ENCODE measurements at regions not wholly inside any gene's neighbourhood (a gene's known extent, or its start where the extent isn't known, plus 50 kb on each side); places are given as distances from the start of the nearest gene placed in this dataset.

- H3K9me1 ChIP-seq (ENCODE audit: control insufficient read depth, insufficient read depth, low read length) = no peaks in the 10 kb centered on the region
- no peaks in the 10 kb centered on the region for H3K4me1 ChIP-seq (replicated peaks in 1 of 2; ENCODE audit: control insufficient read depth in 2 of 2, insufficient read depth in 2 of 2, low read length in 2 of 2)
- no peaks in the 10 kb centered on the region for H3K9me3 ChIP-seq (replicated peaks; ENCODE audit: control insufficient read depth, insufficient read depth, low read depth, low read length)
- in situ Hi-C loops (cut with MboI) (no loop called here), intact Hi-C loops (cut with micrococcal nuclease) (no loop called here)
- no peak overlapping the region for H3K4me3 ChIP-seq
- H3K27me3 ChIP-seq (ENCODE audit: control insufficient read depth in 2 of 2, insufficient read depth in 2 of 2, low read length in 2 of 2) = no peaks in the 10 kb centered on the region
- H3K9ac ChIP-seq (ENCODE audit: insufficient read depth in 1 of 2, low read depth in 2 of 2, low read length in 2 of 2) = no peak overlapping the region
- WGBS (ENCODE audit: insufficient coverage, low coverage, missing lambda C conversion rate) = 0% methylated on average over 4 of the region's 4 CpGs
- H3K27ac ChIP-seq (ENCODE audit: extremely low read depth, low read depth, low read length) = no peak overlapping the region
- H4K20me1 ChIP-seq (replicated peaks; ENCODE audit: control insufficient read depth, insufficient read depth, low read length) = no peaks in the 10 kb centered on the region
- no peak overlapping the region for H3K4me2 ChIP-seq (ENCODE audit: insufficient read depth, low read length)
- no peaks in the 10 kb centered on the region for H3K79me2 ChIP-seq (ENCODE audit: control insufficient read depth, insufficient read depth, low read length)
- FAIRE-seq (no peak), ATAC-seq (no peak), DNase-seq (ENCODE audit: extremely low read depth in 1 of 4, low spot score in 3 of 4) (no peak)
- BruUV-seq (replicated peaks) = no TSS peak
- H2AFZ ChIP-seq (ENCODE audit: low read depth, low read length) = no peak overlapping the region
- TF ChIP-seq KAT7 (CRISPR knock-in tag; IDR thresholded peaks at IDR 0.05; ENCODE audit: borderline replicate concordance) = no peak
- TF ChIP-seq ZKSCAN1 (IDR thresholded peaks at IDR 0.05; ENCODE audit: low read depth, low read length) = no peak
- TF ChIP-seq CEBPG (CRISPR knock-in tag; IDR thresholded peaks at IDR 0.05) = no peak
- no peak for TF ChIP-seq CEBPG (tag; conservative IDR thresholded peaks at IDR 0.05 in 1 of 2, IDR thresholded peaks at IDR 0.05 in 1 of 2)
- no peak for TF ChIP-seq ZBTB33 (CRISPR knock-in tag; IDR thresholded peaks at IDR 0.05)
- TF ChIP-seq PKNOX1 (IDR thresholded peaks at IDR 0.05) = no peak
- no peak for TF ChIP-seq SMAD2 (IDR thresholded peaks at IDR 0.05; ENCODE audit: low read depth, low read length)
- no peak for TF ChIP-seq FOXK1 (CRISPR knock-in tag; IDR thresholded peaks at IDR 0.05; ENCODE audit: borderline replicate concordance)
- no peak for TF ChIP-seq BCOR (IDR thresholded peaks at IDR 0.05)
- TF ChIP-seq PHF20 (IDR thresholded peaks at IDR 0.05; ENCODE audit: partially characterized antibody) = no peak
- no peak for TF ChIP-seq FOXP4 (CRISPR knock-in tag; IDR thresholded peaks at IDR 0.05; ENCODE audit: borderline replicate concordance)
- no peak for TF ChIP-seq CHD2 (IDR thresholded peaks at IDR 0.05; ENCODE audit: low read depth, low read length)
- no peak for TF ChIP-seq CTCF (IDR thresholded peaks at IDR 0.05 in 2 of 3, conservative IDR thresholded peaks at IDR 0.05 in 1 of 3; ENCODE audit: insufficient read depth in 2 of 3, low read depth in 1 of 3, low read length in 3 of 3)
- TF ChIP-seq SMAD3 (CRISPR knock-in tag; conservative IDR thresholded peaks at IDR 0.05) = no peak
- no peak for TF ChIP-seq ESRRA (IDR thresholded peaks at IDR 0.05; ENCODE audit: borderline replicate concordance, low read depth)
- TF ChIP-seq DMBX1 (CRISPR knock-in tag; IDR thresholded peaks at IDR 0.05; ENCODE audit: borderline replicate concordance) = no peak
- TF ChIP-seq HNRNPH1 (optimal IDR thresholded peaks at IDR 0.05; ENCODE audit: low read depth, low read length) = no peak
- no peak for TF ChIP-seq U2AF2 (optimal IDR thresholded peaks at IDR 0.05; ENCODE audit: low read depth, low read length)
- no peaks in the 10 kb centered on the region for H3K36me3 ChIP-seq (ENCODE audit: control insufficient read depth, insufficient read depth, low read length)
- POLR2A ChIA-PET = interaction anchor here (0.6 kb wide), 1 partner anchor 77 kb away, joined by 5 read pairs; no protein-coding TSS in a partner anchor
- CTCF ChIA-PET (ENCODE audit: low intra/inter-chr PET ratio) = no interaction called here
Measured at GRCh38 chr13:107600971-107601370, 614.4 kb downstream of the LIG4 start.

All from K562 (cell line).